ENCODE measurements at regions not wholly inside any gene's neighbourhood (a gene's known extent, or its start where the extent isn't known, plus 50 kb on each side); places are given as distances from the start of the nearest gene placed in this dataset.

GRCh38 chr10:89966211-89966610 lies 264.8 kb downstream of the KIF20B start:
- Histone ChIP-seq H3K27ac (ENCODE audit: extremely low read length, insufficient read depth, low read length) (no peak overlapping the region), H3K4me2 (ENCODE audit: low read depth, low read length) (no peak overlapping the region), H3K9me3 (ENCODE audit: low read length) (no peaks in the 10 kb centered on the region), H3K4me3 (replicated peaks in 1 of 3; ENCODE audit: insufficient read depth in 1 of 3, low read depth in 2 of 3, low read length in 3 of 3) (no peak overlapping the region), H4K20me1 (ENCODE audit: insufficient read depth, low read length) (no peaks in the 10 kb centered on the region), H3K79me2 (ENCODE audit: insufficient read depth, low read length) (no peaks in the 10 kb centered on the region), H3K36me3 (replicated peaks in 1 of 2; ENCODE audit: control insufficient read depth in 1 of 2, insufficient read depth in 2 of 2, low read length in 2 of 2) (no peaks in the 10 kb centered on the region), H3K4me1 (ENCODE audit: insufficient read depth, low read length) (no peaks in the 10 kb centered on the region), H3K9ac (ENCODE audit: insufficient read depth, low read depth, low read length) (no peak overlapping the region), H2AFZ (ENCODE audit: low read length) (no peak overlapping the region), H3K27me3 (ENCODE audit: control insufficient read depth in 1 of 2, insufficient read depth in 2 of 2, low read length in 2 of 2) (no peaks in the 10 kb centered on the region)
- in situ Hi-C loops (cut with HindIII; ENCODE audit: extremely low pct_ligation_motif_present, low pct_unique_long_range_greater_than_20kb) (no loop called here), intact Hi-C loops (cut with micrococcal nuclease; ENCODE audit: unreplicated experiment) (no loop called here)
- no TSS peak for BruUV-seq (replicated peaks)
- DNase-seq (ENCODE audit: low spot score) (no peak), ATAC-seq (no peak), FAIRE-seq (no peak)
- CTCF ChIA-PET (ENCODE audit: low intra/inter-chr PET ratio, low total read pairs), result no interaction called here
- WGBS (ENCODE audit: low lambda C conversion rate), result 0% methylated on average over 1 of the region's 1 CpG
- no peak for TF ChIP-seq GRHL1 (CRISPR knock-in tag; conservative IDR thresholded peaks at IDR 0.05)
- no peak for TF ChIP-seq MXD4 (CRISPR knock-in tag; IDR thresholded peaks at IDR 0.05)
- no peak for TF ChIP-seq MAFF (IDR thresholded peaks at IDR 0.05; ENCODE audit: low read depth, low read length)
- TF ChIP-seq EP300 (IDR thresholded peaks at IDR 0.05; ENCODE audit: low read depth in 2 of 2, low read length in 2 of 2), result no peak
- TF ChIP-seq EP300 (CRISPR knock-in tag; IDR thresholded peaks at IDR 0.05; ENCODE audit: borderline replicate concordance), result no peak
- TF ChIP-seq ZHX1 (CRISPR knock-in tag; IDR thresholded peaks at IDR 0.05; ENCODE audit: low read depth), result no peak
- TF ChIP-seq ZNF883 (CRISPR knock-in tag; IDR thresholded peaks at IDR 0.05; ENCODE audit: not compliant biosample characterization), result no peak
- no peak for TF ChIP-seq CAMTA2 (CRISPR knock-in tag; IDR thresholded peaks at IDR 0.05; ENCODE audit: borderline replicate concordance)
- TF ChIP-seq TARDBP (CRISPR knock-in tag; IDR thresholded peaks at IDR 0.05), result no peak
- TF ChIP-seq AKAP8 (CRISPR knock-in tag; IDR thresholded peaks at IDR 0.05), result no peak
- TF ChIP-seq BATF2 (CRISPR knock-in tag; IDR thresholded peaks at IDR 0.05), result no peak
- TF ChIP-seq MLXIP (CRISPR knock-in tag; IDR thresholded peaks at IDR 0.05; ENCODE audit: borderline replicate concordance), result no peak
- POLR2A ChIA-PET, result no interaction called here

All from HepG2 (cell line).